Kidney (tissue), 13 donors: ENCODE measurements at regions not wholly inside any gene's neighbourhood (a gene's known extent, or its start where the extent isn't known, plus 50 kb on each side); places are given as distances from the start of the nearest gene placed in this dataset.

Experiments used
- DNase-seq, 5 donors: peaks; one replicate each; pipeline ENCODE4 v3.0.0-alpha.2; 2013 to 2020
- FAIRE-seq: peaks from 2 replicates; lab custom pipeline; 2012; peaks lifted over from hg19 to GRCh38; lab: Jason Lieb, UNC
- H3K27ac ChIP-seq, 2 donors: one replicate each; pipeline ENCODE4 v1.7.0; 2013; ENCODE audit warnings: low read depth in 2 of 2, low read length in 2 of 2, inconsistent platforms in 1 of 2
- H3K27me3 ChIP-seq: one replicate; pipeline ENCODE4 v1.7.1; 2013; ENCODE audit warnings: low read length, inconsistent platforms; ENCODE audit not compliant: control insufficient read depth, insufficient read depth
- H3K36me3 ChIP-seq, 3 donors: one replicate each; pipeline versions ENCODE4 v1.7.0 to v1.7.1; 2013; ENCODE audit warnings: low read length in 3 of 3, control low read depth in 1 of 3, inconsistent platforms in 1 of 3; ENCODE audit not compliant: insufficient read depth in 3 of 3, control insufficient read depth in 2 of 3
- H3K4me1 ChIP-seq, 3 donors: one replicate each; pipeline versions ENCODE4 v1.7.0 to v1.7.1; 2013; ENCODE audit warnings: low read length in 3 of 3, inconsistent platforms in 1 of 3, low read depth in 1 of 3; ENCODE audit not compliant: control insufficient read depth in 2 of 3, insufficient read depth in 2 of 3
- H3K4me3 ChIP-seq, 3 donors: one replicate each; pipeline versions ENCODE4 v1.7.0 to v1.8.1; 2013; ENCODE audit warnings: low read length in 3 of 3, control low read depth in 1 of 3, inconsistent platforms in 1 of 3
- H3K9ac ChIP-seq, 3 donors: one replicate each; pipeline versions ENCODE4 v1.7.0 to v1.7.1; 2013; ENCODE audit warnings: low read length in 3 of 3, control low read depth in 1 of 3, inconsistent platforms in 1 of 3
- H3K9me3 ChIP-seq, 3 donors: one replicate each; pipeline versions ENCODE4 v1.7.0 to v1.7.1; 2013; ENCODE audit warnings: low read length in 3 of 3, control low read depth in 1 of 3, inconsistent platforms in 1 of 3; ENCODE audit not compliant: control insufficient read depth in 2 of 3, insufficient read depth in 1 of 3
- CTCF ChIP-seq: IDR thresholded peaks from 3 replicates; pipeline ENCODE4 v1.5.1; 2012; ENCODE audit warnings: mild to moderate bottlenecking, moderate library complexity, borderline replicate concordance; ENCODE audit not compliant: insufficient read depth; ENCODE audit errors: extremely low read depth
- intact Hi-C: fragments of 100-400 bp; cut with DNase I; formaldehyde crosslinking; loops from one replicate; pipeline ENCODE4 v1.11.1; 2022
- donor health status: control.
- donor health status: control.
- donor health status: control.
- donor health status: control.
- donor health status: control.
- donor health status: DM: yes; HTN: yes; CAD: no.
- donor health status: Normal renal cell carcinoma (clear cell type).

- Histone ChIP-seq H3K4me1 (no peaks in the 10 kb centered on the region), H3K9ac (no peak overlapping the region), H3K36me3 (no peaks in the 10 kb centered on the region), H3K9me3 (no peaks in the 10 kb centered on the region), H3K27me3 (no peaks in the 10 kb centered on the region), H3K27ac (no peak overlapping the region), H3K4me3 (no peak overlapping the region)
- no peak for DNase-seq
- intact Hi-C loops, result no loop called here
- FAIRE-seq, result no peak
- no peak for TF ChIP-seq CTCF
These were observed 388.9 kb downstream of the KCNRG start for GRCh38 chr13:50404116-50404515.

- Histone ChIP-seq H3K9me3 (no peaks in the 10 kb centered on the region), H3K9ac (no peak overlapping the region), H3K4me3 (no peak overlapping the region), H3K36me3 (no peaks in the 10 kb centered on the region), H3K4me1 (no peaks in the 10 kb centered on the region), H3K27ac (no peak overlapping the region), H3K27me3 (no peaks in the 10 kb centered on the region)
- no peak for FAIRE-seq
- intact Hi-C loops, result no loop called here
- TF ChIP-seq CTCF, result no peak
- no peak for DNase-seq
These were observed 389.5 kb downstream of the KCNRG start for GRCh38 chr13:50404769-50405168.

DNA sequence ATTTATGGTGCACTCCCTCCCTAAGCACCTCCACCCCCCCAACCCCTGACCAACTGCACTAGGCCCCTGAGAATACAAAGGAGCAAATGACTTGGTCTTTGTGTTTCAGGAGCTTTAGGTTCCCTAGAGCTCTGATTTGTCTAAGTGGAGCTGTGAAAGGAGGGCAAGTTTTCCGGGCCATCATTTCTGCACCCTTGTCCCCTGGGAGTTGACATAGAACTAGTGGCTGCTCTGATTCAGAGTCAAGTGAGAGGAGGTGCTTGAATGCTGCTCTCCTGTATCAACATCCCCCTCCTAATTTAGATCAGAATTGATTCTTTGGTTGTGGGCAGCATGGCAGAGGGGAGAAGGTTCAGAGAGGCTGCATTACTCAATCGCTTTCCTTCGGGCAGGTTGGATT is 391.6 kb downstream of the KCNRG start:
- Histone ChIP-seq H3K36me3 (no peaks in the 10 kb centered on the region), H3K27me3 (no peaks in the 10 kb centered on the region), H3K27ac (no peak overlapping the region), H3K4me3 (no peak overlapping the region), H3K9ac (no peak overlapping the region), H3K9me3 (no peaks in the 10 kb centered on the region), H3K4me1 (no peaks in the 10 kb centered on the region)
- FAIRE-seq (no peak), DNase-seq (no peak)
- intact Hi-C loops, result no loop called here
- no peak for TF ChIP-seq CTCF

- Histone ChIP-seq H3K9ac (no peak overlapping the region), H3K9me3 (no peaks in the 10 kb centered on the region), H3K36me3 (no peaks in the 10 kb centered on the region), H3K4me3 (no peak overlapping the region), H3K27me3 (no peaks in the 10 kb centered on the region), H3K4me1 (no peaks in the 10 kb centered on the region), H3K27ac (no peak overlapping the region)
- FAIRE-seq (no peak), DNase-seq (no peak)
- no peak for TF ChIP-seq CTCF
- intact Hi-C loops, result no loop called here
These were observed 392.8 kb downstream of the KCNRG start for GRCh38 chr13:50408068-50408467.
